Stimulated activated CD4-positive, alpha-beta T cell treated with anti-CD3 and anti-CD28 coated beads, TNF-alpha, amount 100 ng/mL, for 48 hours (primary cell): ENCODE measurements at regions not wholly inside any gene's neighbourhood (a gene's known extent, or its start where the extent isn't known, plus 50 kb on each side); places are given as distances from the start of the nearest gene placed in this dataset.
A peak's percentile ranks its signal among the peaks of the same experiment; 100 is the strongest.
"Not testable (repeated sequence)": the region's sequence is repeated elsewhere in the genome, so short reads cannot be mapped to it uniquely, and the experiment has no call there.

ENCODE experiments used
- DNase-seq, 3 donors: peaks; one replicate each; pipeline ENCODE4 v3.0.0-alpha.2; 2020; ENCODE audit warnings: low read depth in 3 of 3

- no peak for DNase-seq
These were observed 242.9 kb upstream of the ZFP64 start for GRCh38 chr20:52434453-52434852.

GRCh38 chr20:52434041-52434425, 242.5 kb upstream of the ZFP64 start:
- DNase-seq, result no peak

GRCh38 chr20:52433326-52434040, 241.9 kb upstream of the ZFP64 start:
- no peak for DNase-seq

- DNase-seq, result no peak
These were observed 241.2 kb upstream of the ZFP64 start for GRCh38 chr20:52432740-52433139.

GRCh38 chr20:52429029-52429428, 237.4 kb upstream of the ZFP64 start:
- DNase-seq, result no peak

- no peak for DNase-seq
These were observed 236.4 kb upstream of the ZFP64 start for GRCh38 chr20:52427960-52428359.

GRCh38 chr20:52426856-52427255, 235.3 kb upstream of the ZFP64 start:
- DNase-seq, result no peak

- no peak for DNase-seq
These were observed 234.1 kb upstream of the ZFP64 start for GRCh38 chr20:52425701-52426100.

GRCh38 chr20:52425253-52425652, 233.7 kb upstream of the ZFP64 start:
- DNase-seq, result no peak

GRCh38 chr20:52424357-52424942, 232.9 kb upstream of the ZFP64 start:
- DNase-seq, result not testable (repeated sequence)

- DNase-seq, result not testable (repeated sequence)
These were observed 232.1 kb upstream of the ZFP64 start for GRCh38 chr20:52423536-52424140.

- no peak for DNase-seq
These were observed 231.2 kb upstream of the ZFP64 start for GRCh38 chr20:52422574-52423336.

GRCh38 chr20:52420805-52421204, 229.2 kb upstream of the ZFP64 start:
- DNase-seq, result no peak

GRCh38 chr20:52419205-52419604, 227.6 kb upstream of the ZFP64 start:
- DNase-seq, result no peak

- DNase-seq, result no peak
These were observed 225.4 kb upstream of the ZFP64 start for GRCh38 chr20:52416953-52417352.

- DNase-seq, result no peak
These were observed 220.0 kb upstream of the ZFP64 start for GRCh38 chr20:52411611-52412010.

- no peak for DNase-seq
These were observed 219.2 kb upstream of the ZFP64 start for GRCh38 chr20:52410731-52411234.

GRCh38 chr20:52410182-52410647, 218.6 kb upstream of the ZFP64 start:
- peak in 2 of 3 donors; percentile 5 to 26 for DNase-seq

GRCh38 chr20:52405986-52406385, 214.4 kb upstream of the ZFP64 start:
- DNase-seq, result no peak

- no peak for DNase-seq
These were observed 213.8 kb upstream of the ZFP64 start for GRCh38 chr20:52405417-52405816.

GRCh38 chr20:52404671-52405070, 213.1 kb upstream of the ZFP64 start:
- no peak for DNase-seq

GRCh38 chr20:52402950-52403349, 211.4 kb upstream of the ZFP64 start:
- no peak for DNase-seq
